ENCODE measurements at regions not wholly inside any gene's neighbourhood (a gene's known extent, or its start where the extent isn't known, plus 50 kb on each side); places are given as distances from the start of the nearest gene placed in this dataset.

- Mint-ChIP-seq H3K27ac (no peak overlapping the region), H3K4me1 (peaks cover 18% of the 10 kb centered on the region), H3K36me3 (ENCODE audit: low read depth) (no peaks in the 10 kb centered on the region), H3K27me3 (ENCODE audit: low read depth, poor library complexity) (peaks cover 83% of the 10 kb centered on the region), H3K9me3 (peaks cover 10% of the 10 kb centered on the region), H3K4me3 (no peak overlapping the region)
- DNase-seq: no peak
- TF ChIP-seq, protein P1, sequence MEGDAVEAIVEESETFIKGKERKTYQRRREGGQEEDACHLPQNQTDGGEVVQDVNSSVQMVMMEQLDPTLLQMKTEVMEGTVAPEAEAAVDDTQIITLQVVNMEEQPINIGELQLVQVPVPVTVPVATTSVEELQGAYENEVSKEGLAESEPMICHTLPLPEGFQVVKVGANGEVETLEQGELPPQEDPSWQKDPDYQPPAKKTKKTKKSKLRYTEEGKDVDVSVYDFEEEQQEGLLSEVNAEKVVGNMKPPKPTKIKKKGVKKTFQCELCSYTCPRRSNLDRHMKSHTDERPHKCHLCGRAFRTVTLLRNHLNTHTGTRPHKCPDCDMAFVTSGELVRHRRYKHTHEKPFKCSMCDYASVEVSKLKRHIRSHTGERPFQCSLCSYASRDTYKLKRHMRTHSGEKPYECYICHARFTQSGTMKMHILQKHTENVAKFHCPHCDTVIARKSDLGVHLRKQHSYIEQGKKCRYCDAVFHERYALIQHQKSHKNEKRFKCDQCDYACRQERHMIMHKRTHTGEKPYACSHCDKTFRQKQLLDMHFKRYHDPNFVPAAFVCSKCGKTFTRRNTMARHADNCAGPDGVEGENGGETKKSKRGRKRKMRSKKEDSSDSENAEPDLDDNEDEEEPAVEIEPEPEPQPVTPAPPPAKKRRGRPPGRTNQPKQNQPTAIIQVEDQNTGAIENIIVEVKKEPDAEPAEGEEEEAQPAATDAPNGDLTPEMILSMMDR (IDR thresholded peaks at IDR 0.05): no peak
Observed at GRCh38 chr1:22376546-22376945, 75.1 kb upstream of the ZBTB40 start.

DNA sequence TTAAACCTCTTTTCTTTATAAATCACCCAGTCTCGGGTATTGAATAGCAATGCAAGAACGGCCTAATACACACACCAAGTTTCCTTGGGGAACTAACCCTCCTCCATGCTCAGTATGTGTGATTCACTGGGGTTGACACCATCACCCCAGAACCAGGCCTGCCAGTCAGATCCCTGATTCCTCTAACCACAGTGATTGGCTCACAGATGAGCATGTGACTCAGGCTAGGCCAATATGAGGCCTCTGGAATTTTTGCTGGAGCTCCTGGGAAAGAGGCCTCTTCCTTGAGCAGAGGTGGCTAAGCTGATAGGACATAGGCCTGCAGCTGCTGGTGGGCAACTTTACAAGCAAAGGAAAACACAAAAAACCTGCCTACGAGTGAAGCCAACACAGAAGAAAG, 74.7 kb upstream of the ZBTB40 start:
- Mint-ChIP-seq H3K4me1 (peaks cover 13% of the 10 kb centered on the region), H3K36me3 (ENCODE audit: low read depth) (no peaks in the 10 kb centered on the region), H3K4me3 (no peak overlapping the region), H3K27me3 (ENCODE audit: low read depth, poor library complexity) (peaks cover 84% of the 10 kb centered on the region), H3K9me3 (peaks cover 10% of the 10 kb centered on the region), H3K27ac (no peak overlapping the region)
- DNase-seq: no peak
- TF ChIP-seq, protein P1 (IDR thresholded peaks at IDR 0.05): no peak

DNA sequence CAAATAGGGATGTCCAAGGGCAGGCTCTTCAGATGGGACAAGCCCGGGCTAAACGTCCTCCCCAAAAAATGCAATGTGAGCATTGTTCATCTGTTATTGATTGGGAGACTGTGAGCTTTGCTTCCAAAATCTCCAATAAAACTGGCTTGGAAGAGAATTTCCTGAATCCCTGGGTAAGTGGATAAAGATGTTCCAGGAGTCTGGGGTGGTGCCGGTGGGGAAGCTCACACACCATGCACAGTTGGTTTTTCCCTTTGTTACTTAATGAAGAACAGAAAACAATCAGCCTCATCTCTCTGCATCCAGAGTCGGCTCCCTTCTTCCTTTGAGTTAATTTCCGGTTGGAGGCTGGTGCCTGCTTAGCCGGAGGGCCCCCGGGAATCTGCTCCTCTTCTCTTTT, 72.1 kb upstream of the ZBTB40 start:
- Mint-ChIP-seq H3K4me1 (peaks cover 11% of the 10 kb centered on the region), H3K9me3 (no peaks in the 10 kb centered on the region), H3K36me3 (ENCODE audit: low read depth) (no peaks in the 10 kb centered on the region), H3K27me3 (ENCODE audit: low read depth, poor library complexity) (peaks cover 77% of the 10 kb centered on the region), H3K4me3 (no peak overlapping the region), H3K27ac (no peak overlapping the region)
- TF ChIP-seq, protein P1 (IDR thresholded peaks at IDR 0.05): no peak
- DNase-seq: no peak

DNA sequence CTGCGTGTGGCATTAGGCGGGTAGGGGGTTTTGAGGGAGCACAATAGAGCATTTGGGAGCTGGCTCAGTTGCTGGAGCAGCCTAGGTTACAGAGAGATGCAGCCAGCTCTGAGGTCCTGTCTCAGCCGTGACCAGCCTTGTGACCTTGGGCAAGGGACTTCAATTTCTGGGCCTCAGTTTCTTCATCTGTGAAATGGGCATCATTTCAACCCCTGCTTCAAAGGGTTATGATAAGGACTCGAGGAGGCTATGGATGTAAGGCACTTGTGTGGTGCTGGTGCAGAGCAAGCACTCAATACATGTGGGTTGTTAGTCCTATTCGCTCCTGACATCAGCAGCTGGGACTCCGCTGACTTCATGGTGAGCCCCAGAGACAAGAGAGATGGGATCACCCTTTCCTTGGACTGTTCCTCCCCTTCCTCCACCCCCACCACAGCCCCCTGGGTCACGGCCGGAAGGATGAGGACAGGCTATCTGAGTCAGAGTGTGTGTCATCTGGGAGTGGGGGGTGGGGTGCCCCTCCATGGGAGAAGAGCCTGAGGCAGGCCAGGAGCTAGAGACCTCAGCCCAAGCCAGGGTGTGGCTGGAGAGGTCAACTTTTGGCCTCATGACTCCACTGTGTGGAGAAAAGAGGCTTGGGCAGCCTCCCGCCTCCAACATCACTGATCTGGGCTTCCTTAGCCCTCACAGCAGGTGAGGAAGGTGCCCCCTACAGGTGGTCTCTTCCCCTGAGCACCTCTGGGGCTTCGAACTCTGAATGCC, 71.4 kb upstream of the ZBTB40 start:
- H3K27me3 Mint-ChIP-seq (ENCODE audit: low read depth, poor library complexity): peaks cover 74% of the 10 kb centered on the region
- TF ChIP-seq, protein P1 (IDR thresholded peaks at IDR 0.05): no peak
- DNase-seq: no peak
- H3K27ac Mint-ChIP-seq: no peak overlapping the region
- no peaks in the 10 kb centered on the region for H3K36me3 Mint-ChIP-seq (ENCODE audit: low read depth)
- no peak overlapping the region for H3K4me3 Mint-ChIP-seq
- no peaks in the 10 kb centered on the region for H3K9me3 Mint-ChIP-seq
- peaks cover 11% of the 10 kb centered on the region for H3K4me1 Mint-ChIP-seq

- H3K27me3 Mint-ChIP-seq (ENCODE audit: low read depth, poor library complexity): peaks cover 74% of the 10 kb centered on the region
- H3K36me3 Mint-ChIP-seq (ENCODE audit: low read depth): no peaks in the 10 kb centered on the region
- H3K4me3 Mint-ChIP-seq: no peak overlapping the region
- no peak overlapping the region for H3K27ac Mint-ChIP-seq
- no peak for DNase-seq
- no peaks in the 10 kb centered on the region for H3K9me3 Mint-ChIP-seq
- no peaks in the 10 kb centered on the region for H3K4me1 Mint-ChIP-seq
- TF ChIP-seq, protein P1 (IDR thresholded peaks at IDR 0.05): no peak
Observed at GRCh38 chr1:22383526-22384294, 67.9 kb upstream of the ZBTB40 start.

Data from nephron progenitor cell (in vitro differentiated cells).